ENCODE measurements at regions not wholly inside any gene's neighbourhood (a gene's known extent, or its start where the extent isn't known, plus 50 kb on each side); places are given as distances from the start of the nearest gene placed in this dataset.

DNA sequence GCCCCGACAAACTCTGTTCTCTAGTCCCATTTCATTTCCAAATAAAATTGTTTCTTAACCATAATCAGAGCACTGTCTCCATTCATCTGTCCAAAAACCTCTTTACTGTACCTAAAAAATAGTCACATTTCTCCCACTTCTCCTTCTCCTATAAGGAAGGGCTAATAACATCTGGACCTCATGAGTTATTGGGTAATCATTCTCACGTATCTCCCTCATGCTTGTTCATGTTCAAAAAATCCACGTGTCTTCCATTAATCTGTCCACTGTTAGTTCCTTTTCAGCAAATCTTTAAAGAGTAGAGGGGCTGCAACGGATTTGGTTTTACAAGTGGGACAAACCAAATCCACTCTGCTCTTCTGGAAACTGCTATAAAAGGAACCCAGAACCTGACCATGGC, 1418.8 kb downstream of the MRPL39 start (continued):
- TF ChIP-seq ZNF114 (tag by site-specific recombination; IDR thresholded peaks at IDR 0.05) (no peak), ZNF629 (tag by site-specific recombination; IDR thresholded peaks at IDR 0.05) (no peak)
- TF ChIP-seq, protein P1, sequence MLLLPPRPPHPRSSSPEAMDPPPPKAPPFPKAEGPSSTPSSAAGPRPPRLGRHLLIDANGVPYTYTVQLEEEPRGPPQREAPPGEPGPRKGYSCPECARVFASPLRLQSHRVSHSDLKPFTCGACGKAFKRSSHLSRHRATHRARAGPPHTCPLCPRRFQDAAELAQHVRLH (tag by site-specific recombination; IDR thresholded peaks at IDR 0.05), result no peak

DNA sequence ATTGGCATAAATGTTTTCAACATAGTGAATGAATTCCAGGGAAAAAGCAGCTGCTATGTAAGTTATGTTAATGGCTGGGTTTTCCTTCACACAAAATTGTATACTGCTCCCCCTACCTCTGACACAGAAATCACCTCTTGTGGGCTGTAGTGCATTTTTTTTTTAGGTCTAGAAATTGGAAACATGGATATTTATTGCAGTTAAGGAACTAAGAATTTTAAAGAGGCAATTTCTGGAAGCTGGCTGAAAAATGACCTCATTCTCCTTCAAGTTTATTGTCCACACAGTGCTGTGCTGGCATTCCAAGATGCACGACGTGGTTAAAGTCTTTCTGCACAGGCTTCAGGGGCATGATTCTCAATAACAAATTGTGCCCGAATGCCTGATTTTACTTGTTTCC, 1424.2 kb downstream of the MRPL39 start:
- Histone ChIP-seq H3K9me3 (ENCODE audit: control insufficient read depth, insufficient read depth, low read depth, low read length) (no peaks in the 10 kb centered on the region), H3K36me3 (ENCODE audit: control insufficient read depth in 2 of 2, insufficient read depth in 1 of 2, low read length in 2 of 2) (no peaks in the 10 kb centered on the region), H3K4me3 (ENCODE audit: low read depth, low read length) (no peak overlapping the region), H3K4me1 (ENCODE audit: control insufficient read depth, insufficient read depth, low read length) (no peaks in the 10 kb centered on the region), H3K27ac (ENCODE audit: extremely low read depth, low read depth, low read length) (no peak overlapping the region)
- ChIA-PET CTCF (no interaction called here), POLR2A (no interaction called here)
- TF ChIP-seq ZNF350 (tag by site-specific recombination; IDR thresholded peaks at IDR 0.05), result no peak
- no peak for TF ChIP-seq ZNF830 (tag by site-specific recombination; IDR thresholded peaks at IDR 0.05; ENCODE audit: low read depth)
- TF ChIP-seq ZNF776 (tag by site-specific recombination; IDR thresholded peaks at IDR 0.05; ENCODE audit: borderline replicate concordance), result no peak
- TF ChIP-seq, protein P2, sequence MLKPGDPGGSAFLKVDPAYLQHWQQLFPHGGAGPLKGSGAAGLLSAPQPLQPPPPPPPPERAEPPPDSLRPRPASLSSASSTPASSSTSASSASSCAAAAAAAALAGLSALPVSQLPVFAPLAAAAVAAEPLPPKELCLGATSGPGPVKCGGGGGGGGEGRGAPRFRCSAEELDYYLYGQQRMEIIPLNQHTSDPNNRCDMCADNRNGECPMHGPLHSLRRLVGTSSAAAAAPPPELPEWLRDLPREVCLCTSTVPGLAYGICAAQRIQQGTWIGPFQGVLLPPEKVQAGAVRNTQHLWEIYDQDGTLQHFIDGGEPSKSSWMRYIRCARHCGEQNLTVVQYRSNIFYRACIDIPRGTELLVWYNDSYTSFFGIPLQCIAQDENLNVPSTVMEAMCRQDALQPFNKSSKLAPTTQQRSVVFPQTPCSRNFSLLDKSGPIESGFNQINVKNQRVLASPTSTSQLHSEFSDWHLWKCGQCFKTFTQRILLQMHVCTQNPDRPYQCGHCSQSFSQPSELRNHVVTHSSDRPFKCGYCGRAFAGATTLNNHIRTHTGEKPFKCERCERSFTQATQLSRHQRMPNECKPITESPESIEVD (tag by site-specific recombination; IDR thresholded peaks at IDR 0.05), result no peak
- TF ChIP-seq ZNF654 (tag by site-specific recombination; IDR thresholded peaks at IDR 0.05; ENCODE audit: low read depth), result no peak
- no peak for TF ChIP-seq ZNF202 (tag by site-specific recombination; IDR thresholded peaks at IDR 0.05; ENCODE audit: borderline replicate concordance)
- TF ChIP-seq, protein P3, sequence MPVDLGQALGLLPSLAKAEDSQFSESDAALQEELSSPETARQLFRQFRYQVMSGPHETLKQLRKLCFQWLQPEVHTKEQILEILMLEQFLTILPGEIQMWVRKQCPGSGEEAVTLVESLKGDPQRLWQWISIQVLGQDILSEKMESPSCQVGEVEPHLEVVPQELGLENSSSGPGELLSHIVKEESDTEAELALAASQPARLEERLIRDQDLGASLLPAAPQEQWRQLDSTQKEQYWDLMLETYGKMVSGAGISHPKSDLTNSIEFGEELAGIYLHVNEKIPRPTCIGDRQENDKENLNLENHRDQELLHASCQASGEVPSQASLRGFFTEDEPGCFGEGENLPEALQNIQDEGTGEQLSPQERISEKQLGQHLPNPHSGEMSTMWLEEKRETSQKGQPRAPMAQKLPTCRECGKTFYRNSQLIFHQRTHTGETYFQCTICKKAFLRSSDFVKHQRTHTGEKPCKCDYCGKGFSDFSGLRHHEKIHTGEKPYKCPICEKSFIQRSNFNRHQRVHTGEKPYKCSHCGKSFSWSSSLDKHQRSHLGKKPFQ (tag by site-specific recombination; IDR thresholded peaks at IDR 0.05), result no peak
- no peak for TF ChIP-seq ZNF302 (tag by site-specific recombination; IDR thresholded peaks at IDR 0.05; ENCODE audit: low read depth)
- TF ChIP-seq ZNF670 (tag by site-specific recombination; IDR thresholded peaks at IDR 0.05; ENCODE audit: low read depth), result no peak
- TF ChIP-seq ZNF610 (tag by site-specific recombination; IDR thresholded peaks at IDR 0.05; ENCODE audit: borderline replicate concordance), result no peak
- no peak for TF ChIP-seq ZNF555 (tag by site-specific recombination; conservative IDR thresholded peaks at IDR 0.05)
- TF ChIP-seq, protein P4, sequence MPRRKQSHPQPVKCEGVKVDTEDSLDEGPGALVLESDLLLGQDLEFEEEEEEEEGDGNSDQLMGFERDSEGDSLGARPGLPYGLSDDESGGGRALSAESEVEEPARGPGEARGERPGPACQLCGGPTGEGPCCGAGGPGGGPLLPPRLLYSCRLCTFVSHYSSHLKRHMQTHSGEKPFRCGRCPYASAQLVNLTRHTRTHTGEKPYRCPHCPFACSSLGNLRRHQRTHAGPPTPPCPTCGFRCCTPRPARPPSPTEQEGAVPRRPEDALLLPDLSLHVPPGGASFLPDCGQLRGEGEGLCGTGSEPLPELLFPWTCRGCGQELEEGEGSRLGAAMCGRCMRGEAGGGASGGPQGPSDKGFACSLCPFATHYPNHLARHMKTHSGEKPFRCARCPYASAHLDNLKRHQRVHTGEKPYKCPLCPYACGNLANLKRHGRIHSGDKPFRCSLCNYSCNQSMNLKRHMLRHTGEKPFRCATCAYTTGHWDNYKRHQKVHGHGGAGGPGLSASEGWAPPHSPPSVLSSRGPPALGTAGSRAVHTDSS (tag by site-specific recombination; IDR thresholded peaks at IDR 0.05), result no peak
- TF ChIP-seq, protein P5, sequence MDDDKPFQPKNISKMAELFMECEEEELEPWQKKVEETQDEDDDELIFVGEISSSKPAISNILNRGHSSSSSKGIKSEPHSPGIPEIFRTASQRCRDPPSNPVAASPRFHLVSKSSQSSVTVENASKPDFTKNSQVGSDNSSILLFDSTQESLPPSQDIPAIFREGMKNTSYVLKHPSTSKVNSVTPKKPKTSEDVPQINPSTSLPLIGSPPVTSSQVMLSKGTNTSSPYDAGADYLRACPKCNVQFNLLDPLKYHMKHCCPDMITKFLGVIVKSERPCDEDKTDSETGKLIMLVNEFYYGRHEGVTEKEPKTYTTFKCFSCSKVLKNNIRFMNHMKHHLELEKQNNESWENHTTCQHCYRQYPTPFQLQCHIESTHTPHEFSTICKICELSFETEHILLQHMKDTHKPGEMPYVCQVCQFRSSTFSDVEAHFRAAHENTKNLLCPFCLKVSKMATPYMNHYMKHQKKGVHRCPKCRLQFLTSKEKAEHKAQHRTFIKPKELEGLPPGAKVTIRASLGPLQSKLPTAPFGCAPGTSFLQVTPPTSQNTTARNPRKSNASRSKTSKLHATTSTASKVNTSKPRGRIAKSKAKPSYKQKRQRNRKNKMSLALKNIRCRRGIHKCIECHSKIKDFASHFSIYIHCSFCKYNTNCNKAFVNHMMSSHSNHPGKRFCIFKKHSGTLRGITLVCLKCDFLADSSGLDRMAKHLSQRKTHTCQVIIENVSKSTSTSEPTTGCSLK (tag by site-specific recombination; IDR thresholded peaks at IDR 0.05), result no peak

DNA sequence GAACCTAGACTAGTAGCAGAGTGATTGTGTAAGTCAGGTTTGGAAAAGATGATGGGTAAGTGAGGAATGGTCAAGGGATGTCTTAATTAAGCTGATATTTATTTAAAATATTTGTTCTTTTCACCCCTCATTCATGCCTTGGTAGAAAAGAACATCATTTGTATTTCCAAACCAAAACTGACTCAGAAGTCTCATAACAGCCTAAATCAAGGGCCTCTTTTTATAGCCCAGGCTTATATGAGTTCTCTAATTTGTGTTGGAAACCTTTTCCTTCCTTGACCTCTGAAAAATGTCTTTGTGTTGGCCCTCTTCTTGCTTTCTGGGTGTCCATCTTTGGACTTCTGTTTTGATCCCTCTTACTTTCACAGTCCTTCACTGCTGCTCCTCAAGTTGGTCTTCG, 1428.2 kb downstream of the MRPL39 start:
- no peak overlapping the region for H3K27ac ChIP-seq (ENCODE audit: extremely low read depth, low read depth, low read length)
- no peaks in the 10 kb centered on the region for H3K4me1 ChIP-seq (ENCODE audit: control insufficient read depth, insufficient read depth, low read length)
- ChIA-PET CTCF (no interaction called here), POLR2A (no interaction called here)
- TF ChIP-seq, protein P6, sequence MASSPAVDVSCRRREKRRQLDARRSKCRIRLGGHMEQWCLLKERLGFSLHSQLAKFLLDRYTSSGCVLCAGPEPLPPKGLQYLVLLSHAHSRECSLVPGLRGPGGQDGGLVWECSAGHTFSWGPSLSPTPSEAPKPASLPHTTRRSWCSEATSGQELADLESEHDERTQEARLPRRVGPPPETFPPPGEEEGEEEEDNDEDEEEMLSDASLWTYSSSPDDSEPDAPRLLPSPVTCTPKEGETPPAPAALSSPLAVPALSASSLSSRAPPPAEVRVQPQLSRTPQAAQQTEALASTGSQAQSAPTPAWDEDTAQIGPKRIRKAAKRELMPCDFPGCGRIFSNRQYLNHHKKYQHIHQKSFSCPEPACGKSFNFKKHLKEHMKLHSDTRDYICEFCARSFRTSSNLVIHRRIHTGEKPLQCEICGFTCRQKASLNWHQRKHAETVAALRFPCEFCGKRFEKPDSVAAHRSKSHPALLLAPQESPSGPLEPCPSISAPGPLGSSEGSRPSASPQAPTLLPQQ (tag by site-specific recombination; IDR thresholded peaks at IDR 0.05), result no peak
- TF ChIP-seq, protein P7, sequence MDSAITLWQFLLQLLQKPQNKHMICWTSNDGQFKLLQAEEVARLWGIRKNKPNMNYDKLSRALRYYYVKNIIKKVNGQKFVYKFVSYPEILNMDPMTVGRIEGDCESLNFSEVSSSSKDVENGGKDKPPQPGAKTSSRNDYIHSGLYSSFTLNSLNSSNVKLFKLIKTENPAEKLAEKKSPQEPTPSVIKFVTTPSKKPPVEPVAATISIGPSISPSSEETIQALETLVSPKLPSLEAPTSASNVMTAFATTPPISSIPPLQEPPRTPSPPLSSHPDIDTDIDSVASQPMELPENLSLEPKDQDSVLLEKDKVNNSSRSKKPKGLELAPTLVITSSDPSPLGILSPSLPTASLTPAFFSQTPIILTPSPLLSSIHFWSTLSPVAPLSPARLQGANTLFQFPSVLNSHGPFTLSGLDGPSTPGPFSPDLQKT (IDR thresholded peaks at IDR 0.05; ENCODE audit: borderline replicate concordance, low read depth, low read length), result no peak
- TF ChIP-seq ZNF530 (tag by site-specific recombination; IDR thresholded peaks at IDR 0.05; ENCODE audit: low read depth), result no peak
- no peak for TF ChIP-seq ZNF239 (tag by site-specific recombination; IDR thresholded peaks at IDR 0.05)
- TF ChIP-seq HOXD13 (CRISPR knock-in tag; IDR thresholded peaks at IDR 0.05; ENCODE audit: borderline replicate concordance), result no peak
- TF ChIP-seq ZNF132 (tag by site-specific recombination; IDR thresholded peaks at IDR 0.05; ENCODE audit: borderline replicate concordance), result no peak
- TF ChIP-seq YY2 (tag by site-specific recombination; IDR thresholded peaks at IDR 0.05), result no peak
- no peaks in the 10 kb centered on the region for H3K9me3 ChIP-seq (ENCODE audit: control insufficient read depth, insufficient read depth, low read depth, low read length)
- H3K36me3 ChIP-seq (ENCODE audit: control insufficient read depth in 2 of 2, insufficient read depth in 1 of 2, low read length in 2 of 2), result no peaks in the 10 kb centered on the region
- H3K4me3 ChIP-seq (ENCODE audit: low read depth, low read length), result no peak overlapping the region

All from HEK293 (cell line).